B cell (primary cell): ENCODE measurements at regions not wholly inside any gene's neighbourhood (a gene's known extent, or its start where the extent isn't known, plus 50 kb on each side); places are given as distances from the start of the nearest gene placed in this dataset.

Experiments
- EZH2 ChIP-seq: IDR thresholded peaks from 2 replicates; pipeline ENCODE4 v1.6.1; 2012; ENCODE audit warnings: borderline replicate concordance, low read depth, mild to moderate bottlenecking, moderate library complexity, low read length; ENCODE audit not compliant: insufficient read depth, poor library complexity, severe bottlenecking
- TF ChIP-seq, protein P1 (sequence below): fragments of 200-600 bp; IDR thresholded peaks from one replicate; pipeline ENCODE4 v1.8.0; 2022; ENCODE audit warnings: antibody characterized with exemption, mild to moderate bottlenecking

DNA sequence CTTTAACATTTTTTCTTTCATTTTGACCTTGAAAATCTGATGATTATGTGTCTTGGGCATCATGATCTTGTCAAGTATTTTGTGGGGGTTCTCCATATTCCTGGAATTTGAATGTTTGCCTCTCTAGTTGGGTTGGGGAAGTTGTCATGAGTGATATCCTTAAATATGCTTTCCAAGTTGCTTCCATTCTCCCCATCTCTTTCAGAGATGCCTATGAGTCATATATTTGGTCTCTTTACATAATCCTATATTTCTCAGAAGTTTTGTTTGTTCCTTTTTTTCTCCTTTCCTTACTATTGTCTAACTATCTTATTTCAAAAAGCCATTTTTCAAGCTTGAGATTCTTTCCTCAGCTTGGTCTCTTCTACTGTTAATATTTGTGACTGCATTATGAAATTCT lies 69.0 kb upstream of the CCDC80 start:
- TF ChIP-seq, protein P1, sequence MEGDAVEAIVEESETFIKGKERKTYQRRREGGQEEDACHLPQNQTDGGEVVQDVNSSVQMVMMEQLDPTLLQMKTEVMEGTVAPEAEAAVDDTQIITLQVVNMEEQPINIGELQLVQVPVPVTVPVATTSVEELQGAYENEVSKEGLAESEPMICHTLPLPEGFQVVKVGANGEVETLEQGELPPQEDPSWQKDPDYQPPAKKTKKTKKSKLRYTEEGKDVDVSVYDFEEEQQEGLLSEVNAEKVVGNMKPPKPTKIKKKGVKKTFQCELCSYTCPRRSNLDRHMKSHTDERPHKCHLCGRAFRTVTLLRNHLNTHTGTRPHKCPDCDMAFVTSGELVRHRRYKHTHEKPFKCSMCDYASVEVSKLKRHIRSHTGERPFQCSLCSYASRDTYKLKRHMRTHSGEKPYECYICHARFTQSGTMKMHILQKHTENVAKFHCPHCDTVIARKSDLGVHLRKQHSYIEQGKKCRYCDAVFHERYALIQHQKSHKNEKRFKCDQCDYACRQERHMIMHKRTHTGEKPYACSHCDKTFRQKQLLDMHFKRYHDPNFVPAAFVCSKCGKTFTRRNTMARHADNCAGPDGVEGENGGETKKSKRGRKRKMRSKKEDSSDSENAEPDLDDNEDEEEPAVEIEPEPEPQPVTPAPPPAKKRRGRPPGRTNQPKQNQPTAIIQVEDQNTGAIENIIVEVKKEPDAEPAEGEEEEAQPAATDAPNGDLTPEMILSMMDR: no peak
- TF ChIP-seq EZH2: no peak
